ENCODE measurements at regions not wholly inside any gene's neighbourhood (a gene's known extent, or its start where the extent isn't known, plus 50 kb on each side); places are given as distances from the start of the nearest gene placed in this dataset.
"Not testable (repeated sequence)": the region's sequence is repeated elsewhere in the genome, so short reads cannot be mapped to it uniquely, and the experiment has no call there.

- ChIA-PET CTCF (no interaction called here), POLR2A (no interaction called here)
- H3K36me3 ChIP-seq (ENCODE audit: control insufficient read depth in 4 of 4, insufficient read depth in 4 of 4, low read length in 3 of 4), result no peaks in the 10 kb centered on the region
- no peak overlapping the region for H3K27ac ChIP-seq (ENCODE audit: insufficient read depth in 1 of 2, low read depth in 1 of 2, low read length in 2 of 2, poor library complexity in 1 of 2, severe bottlenecking in 2 of 2)
- no peaks in the 10 kb centered on the region for H3K9me3 ChIP-seq (ENCODE audit: control extremely low read depth in 1 of 5, control insufficient read depth in 4 of 5, insufficient read depth in 2 of 5, low read depth in 1 of 5, low read length in 4 of 5)
- no peak overlapping the region for H3K4me3 ChIP-seq (ENCODE audit: control insufficient read depth in 1 of 7, extremely low read depth in 1 of 7, insufficient read depth in 4 of 7, low read depth in 2 of 7, low read length in 6 of 7)
- no peaks in the 10 kb centered on the region for H3K4me1 ChIP-seq (ENCODE audit: control extremely low read depth in 1 of 4, control insufficient read depth in 4 of 4, insufficient read depth in 4 of 4, low read length in 3 of 4)
- WGBS (ENCODE audit: insufficient coverage), result 95% methylated on average over 2 of the region's 3 CpGs
- H3K27me3 ChIP-seq (replicated peaks in 2 of 5; ENCODE audit: control insufficient read depth in 4 of 5, insufficient read depth in 5 of 5, low read length in 4 of 5), result no peaks in the 10 kb centered on the region
- DNase-seq, result no peak
These were observed 89.1 kb upstream of the LUZP2 start for GRCh38 chr11:24407733-24408132.

GRCh38 chr11:24408202-24408601, 88.7 kb upstream of the LUZP2 start:
- POLR2A ChIA-PET, result no interaction called here
- H3K36me3 ChIP-seq (ENCODE audit: control insufficient read depth in 4 of 4, insufficient read depth in 4 of 4, low read length in 3 of 4), result no peaks in the 10 kb centered on the region
- CTCF ChIA-PET, result no interaction called here
- H3K9me3 ChIP-seq (ENCODE audit: control extremely low read depth in 1 of 5, control insufficient read depth in 4 of 5, insufficient read depth in 2 of 5, low read depth in 1 of 5, low read length in 4 of 5), result no peaks in the 10 kb centered on the region
- DNase-seq, result no peak
- H3K4me1 ChIP-seq (ENCODE audit: control extremely low read depth in 1 of 4, control insufficient read depth in 4 of 4, insufficient read depth in 4 of 4, low read length in 3 of 4), result no peaks in the 10 kb centered on the region
- no peak overlapping the region for H3K4me3 ChIP-seq (ENCODE audit: control insufficient read depth in 1 of 7, extremely low read depth in 1 of 7, insufficient read depth in 4 of 7, low read depth in 2 of 7, low read length in 6 of 7)
- no peaks in the 10 kb centered on the region for H3K27me3 ChIP-seq (replicated peaks in 2 of 5; ENCODE audit: control insufficient read depth in 4 of 5, insufficient read depth in 5 of 5, low read length in 4 of 5)
- no peak overlapping the region for H3K27ac ChIP-seq (ENCODE audit: insufficient read depth in 1 of 2, low read depth in 1 of 2, low read length in 2 of 2, poor library complexity in 1 of 2, severe bottlenecking in 2 of 2)

- Histone ChIP-seq H3K4me3 (ENCODE audit: control insufficient read depth in 1 of 7, extremely low read depth in 1 of 7, insufficient read depth in 4 of 7, low read depth in 2 of 7, low read length in 6 of 7) (no peak overlapping the region), H3K4me1 (ENCODE audit: control extremely low read depth in 1 of 4, control insufficient read depth in 4 of 4, insufficient read depth in 4 of 4, low read length in 3 of 4) (no peaks in the 10 kb centered on the region), H3K27ac (ENCODE audit: insufficient read depth in 1 of 2, low read depth in 1 of 2, low read length in 2 of 2, poor library complexity in 1 of 2, severe bottlenecking in 2 of 2) (no peak overlapping the region), H3K27me3 (replicated peaks in 2 of 5; ENCODE audit: control insufficient read depth in 4 of 5, insufficient read depth in 5 of 5, low read length in 4 of 5) (no peaks in the 10 kb centered on the region), H3K36me3 (ENCODE audit: control insufficient read depth in 4 of 4, insufficient read depth in 4 of 4, low read length in 3 of 4) (no peaks in the 10 kb centered on the region), H3K9me3 (ENCODE audit: control extremely low read depth in 1 of 5, control insufficient read depth in 4 of 5, insufficient read depth in 2 of 5, low read depth in 1 of 5, low read length in 4 of 5) (no peaks in the 10 kb centered on the region)
- 90% methylated on average over 2 of the region's 3 CpGs for WGBS (ENCODE audit: insufficient coverage)
- no peak for DNase-seq
- POLR2A ChIA-PET, result no interaction called here
- CTCF ChIA-PET, result no interaction called here
These were observed 85.1 kb upstream of the LUZP2 start for GRCh38 chr11:24411791-24412190.

GRCh38 chr11:24412722-24413121, 84.1 kb upstream of the LUZP2 start:
- Histone ChIP-seq H3K4me1 (ENCODE audit: control extremely low read depth in 1 of 4, control insufficient read depth in 4 of 4, insufficient read depth in 4 of 4, low read length in 3 of 4) (no peaks in the 10 kb centered on the region), H3K27ac (ENCODE audit: insufficient read depth in 1 of 2, low read depth in 1 of 2, low read length in 2 of 2, poor library complexity in 1 of 2, severe bottlenecking in 2 of 2) (no peak overlapping the region), H3K4me3 (ENCODE audit: control insufficient read depth in 1 of 7, extremely low read depth in 1 of 7, insufficient read depth in 4 of 7, low read depth in 2 of 7, low read length in 6 of 7) (no peak overlapping the region), H3K27me3 (replicated peaks in 2 of 5; ENCODE audit: control insufficient read depth in 4 of 5, insufficient read depth in 5 of 5, low read length in 4 of 5) (no peaks in the 10 kb centered on the region), H3K36me3 (ENCODE audit: control insufficient read depth in 4 of 4, insufficient read depth in 4 of 4, low read length in 3 of 4) (no peaks in the 10 kb centered on the region), H3K9me3 (ENCODE audit: control extremely low read depth in 1 of 5, control insufficient read depth in 4 of 5, insufficient read depth in 2 of 5, low read depth in 1 of 5, low read length in 4 of 5) (no peaks in the 10 kb centered on the region)
- no peak for DNase-seq
- ChIA-PET POLR2A (no interaction called here), CTCF (no interaction called here)
- WGBS (ENCODE audit: insufficient coverage), result 93% methylated on average over 1 of the region's 2 CpGs

GRCh38 chr11:24413391-24413790, 83.5 kb upstream of the LUZP2 start:
- Histone ChIP-seq H3K27ac (ENCODE audit: insufficient read depth in 1 of 2, low read depth in 1 of 2, low read length in 2 of 2, poor library complexity in 1 of 2, severe bottlenecking in 2 of 2) (no peak overlapping the region), H3K36me3 (ENCODE audit: control insufficient read depth in 4 of 4, insufficient read depth in 4 of 4, low read length in 3 of 4) (no peaks in the 10 kb centered on the region), H3K4me1 (ENCODE audit: control extremely low read depth in 1 of 4, control insufficient read depth in 4 of 4, insufficient read depth in 4 of 4, low read length in 3 of 4) (no peaks in the 10 kb centered on the region), H3K4me3 (ENCODE audit: control insufficient read depth in 1 of 7, extremely low read depth in 1 of 7, insufficient read depth in 4 of 7, low read depth in 2 of 7, low read length in 6 of 7) (no peak overlapping the region), H3K27me3 (replicated peaks in 2 of 5; ENCODE audit: control insufficient read depth in 4 of 5, insufficient read depth in 5 of 5, low read length in 4 of 5) (no peaks in the 10 kb centered on the region), H3K9me3 (ENCODE audit: control extremely low read depth in 1 of 5, control insufficient read depth in 4 of 5, insufficient read depth in 2 of 5, low read depth in 1 of 5, low read length in 4 of 5) (no peaks in the 10 kb centered on the region)
- POLR2A ChIA-PET, result no interaction called here
- WGBS (ENCODE audit: insufficient coverage), result no CpG with 5 or more reads among the region's 1 CpG
- CTCF ChIA-PET, result no interaction called here
- no peak for DNase-seq

- H3K4me1 ChIP-seq (ENCODE audit: control extremely low read depth in 1 of 4, control insufficient read depth in 4 of 4, insufficient read depth in 4 of 4, low read length in 3 of 4); H3K4me3 ChIP-seq (ENCODE audit: control insufficient read depth in 1 of 7, extremely low read depth in 1 of 7, insufficient read depth in 4 of 7, low read depth in 2 of 7, low read length in 6 of 7); H3K36me3 ChIP-seq (ENCODE audit: control insufficient read depth in 4 of 4, insufficient read depth in 4 of 4, low read length in 3 of 4); H3K27ac ChIP-seq (ENCODE audit: insufficient read depth in 1 of 2, low read depth in 1 of 2, low read length in 2 of 2, poor library complexity in 1 of 2, severe bottlenecking in 2 of 2); CTCF ChIA-PET; POLR2A ChIA-PET; H3K27me3 ChIP-seq (replicated peaks in 2 of 5; ENCODE audit: control insufficient read depth in 4 of 5, insufficient read depth in 5 of 5, low read length in 4 of 5); H3K9me3 ChIP-seq (ENCODE audit: control extremely low read depth in 1 of 5, control insufficient read depth in 4 of 5, insufficient read depth in 2 of 5, low read depth in 1 of 5, low read length in 4 of 5); DNase-seq: not testable (repeated sequence)
- 96% methylated on average over 17 of the region's 34 CpGs for WGBS (ENCODE audit: insufficient coverage)
These were observed 80.8 kb upstream of the LUZP2 start for GRCh38 chr11:24415955-24416636.

GRCh38 chr11:24421766-24422165, 75.1 kb upstream of the LUZP2 start:
- Histone ChIP-seq H3K4me1 (ENCODE audit: control extremely low read depth in 1 of 4, control insufficient read depth in 4 of 4, insufficient read depth in 4 of 4, low read length in 3 of 4) (no peaks in the 10 kb centered on the region), H3K9me3 (ENCODE audit: control extremely low read depth in 1 of 5, control insufficient read depth in 4 of 5, insufficient read depth in 2 of 5, low read depth in 1 of 5, low read length in 4 of 5) (no peaks in the 10 kb centered on the region), H3K36me3 (ENCODE audit: control insufficient read depth in 4 of 4, insufficient read depth in 4 of 4, low read length in 3 of 4) (no peaks in the 10 kb centered on the region), H3K27ac (ENCODE audit: insufficient read depth in 1 of 2, low read depth in 1 of 2, low read length in 2 of 2, poor library complexity in 1 of 2, severe bottlenecking in 2 of 2) (no peak overlapping the region), H3K27me3 (replicated peaks in 2 of 5; ENCODE audit: control insufficient read depth in 4 of 5, insufficient read depth in 5 of 5, low read length in 4 of 5) (no peaks in the 10 kb centered on the region), H3K4me3 (ENCODE audit: control insufficient read depth in 1 of 7, extremely low read depth in 1 of 7, insufficient read depth in 4 of 7, low read depth in 2 of 7, low read length in 6 of 7) (no peak overlapping the region)
- ChIA-PET POLR2A (no interaction called here), CTCF (no interaction called here)
- 93% methylated on average over 2 of the region's 3 CpGs for WGBS (ENCODE audit: insufficient coverage)
- DNase-seq, result no peak
